Activated CD4-positive, alpha-beta memory T cell treated with anti-CD3 and anti-CD28 coated beads, Interleukin-2, amount 10 ng/mL, durations not matched to agents 7 days and 5 days (primary cell): ENCODE measurements at regions not wholly inside any gene's neighbourhood (a gene's known extent, or its start where the extent isn't known, plus 50 kb on each side); places are given as distances from the start of the nearest gene placed in this dataset.

ENCODE experiments used
- CTCF ChIA-PET: fragments of 350-600 bp; sonication (Branson Sonifier 250); formaldehyde crosslinking; loops from one replicate; lab custom pipeline; 2021; ENCODE audit warnings: antibody characterized with exemption, inconsistent platforms; lab: Charles Lee
- POLR2A ChIA-PET: fragments of 350-600 bp; sonication (Branson Sonifier 250); formaldehyde crosslinking; loops from one replicate; lab custom pipeline; 2021; ENCODE audit warnings: antibody characterized with exemption; lab: Charles Lee
- DNase-seq: peaks from one replicate; pipeline ENCODE4 v3.0.0-alpha.2; 2020
- H3K27ac Mint-ChIP-seq: one replicate; pipeline ENCODE4 v1.8.0; 2021; ENCODE audit warnings: mild to moderate bottlenecking, mixed read lengths
- H3K27me3 Mint-ChIP-seq: one replicate; pipeline ENCODE4 v1.8.0; 2021; ENCODE audit warnings: mixed read lengths
- H3K36me3 Mint-ChIP-seq: one replicate; pipeline ENCODE4 v1.8.0; 2021; ENCODE audit warnings: low read depth, mixed read lengths
- H3K4me1 Mint-ChIP-seq: one replicate; pipeline ENCODE4 v1.8.0; 2021; ENCODE audit warnings: mixed read lengths
- H3K4me3 Mint-ChIP-seq: one replicate; pipeline ENCODE4 v1.8.0; 2021; ENCODE audit warnings: mild to moderate bottlenecking, mixed read lengths
- H3K9me3 Mint-ChIP-seq: one replicate; pipeline ENCODE4 v1.8.0; 2021; ENCODE audit warnings: mixed read lengths

DNA sequence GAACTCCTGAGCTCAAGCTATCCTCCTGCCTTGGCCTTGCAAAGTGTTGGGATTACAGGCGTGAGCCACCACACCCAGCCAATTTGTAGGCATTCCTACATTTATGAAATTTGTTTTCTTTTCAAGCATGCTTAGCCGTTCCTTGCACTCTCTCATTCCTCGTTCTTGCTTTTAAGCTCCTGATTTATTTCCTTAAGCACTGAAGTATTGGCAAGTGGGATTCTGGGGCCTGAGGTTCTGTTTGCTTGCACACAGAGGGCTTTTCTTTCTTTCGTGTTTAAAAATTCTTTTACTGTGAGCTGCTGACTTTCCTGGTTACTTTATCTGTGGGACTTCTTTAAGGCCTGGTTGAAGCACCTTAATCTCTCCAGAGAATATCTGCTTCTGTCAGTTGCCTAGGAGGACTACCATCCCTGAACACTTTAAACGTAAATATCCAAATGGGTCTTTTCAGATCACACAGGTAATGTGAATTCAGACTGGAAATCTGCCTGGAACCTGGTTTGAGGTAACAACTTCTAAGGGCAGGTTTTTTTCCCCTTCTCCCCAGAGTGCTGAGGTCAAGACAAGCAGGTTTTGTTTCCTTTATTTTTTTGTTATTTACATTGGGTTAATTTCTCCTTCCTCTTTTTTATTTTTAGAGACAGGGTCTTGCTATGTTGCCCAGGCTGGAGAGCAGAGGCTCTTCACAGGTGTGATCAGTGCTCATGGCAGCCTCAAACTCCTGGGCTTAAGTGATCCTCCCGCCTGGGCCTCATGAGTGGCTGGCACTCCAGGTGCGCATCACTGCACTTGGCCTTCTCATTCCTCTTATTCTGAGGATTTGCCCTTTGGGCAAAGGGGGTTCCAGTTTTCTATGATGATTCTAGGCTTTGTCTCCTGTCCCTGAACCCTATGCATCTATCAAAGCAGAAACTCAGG, 102.9 kb downstream of the PFKFB3 start:
- Mint-ChIP-seq H3K4me3 (no peak overlapping the region), H3K27me3 (no peaks in the 10 kb centered on the region), H3K36me3 (peaks cover 22% of the 10 kb centered on the region), H3K9me3 (peaks cover 2% of the 10 kb centered on the region), H3K4me1 (peaks cover 6% of the 10 kb centered on the region), H3K27ac (no peak overlapping the region)
- ChIA-PET CTCF (no interaction called here), POLR2A (no interaction called here)
- DNase-seq: no peak

- POLR2A ChIA-PET: no interaction called here
- peaks cover 18% of the 10 kb centered on the region for H3K36me3 Mint-ChIP-seq
- H3K27ac Mint-ChIP-seq: no peak overlapping the region
- no peak for DNase-seq
- no peak overlapping the region for H3K4me3 Mint-ChIP-seq
- peaks cover 2% of the 10 kb centered on the region for H3K9me3 Mint-ChIP-seq
- CTCF ChIA-PET: no interaction called here
- no peaks in the 10 kb centered on the region for H3K27me3 Mint-ChIP-seq
- peaks cover 7% of the 10 kb centered on the region for H3K4me1 Mint-ChIP-seq
Measured at GRCh38 chr10:6306917-6307316, 104.2 kb downstream of the PFKFB3 start.

- H3K27ac Mint-ChIP-seq: no peak overlapping the region
- no peak for DNase-seq
- H3K27me3 Mint-ChIP-seq: peaks cover 3% of the 10 kb centered on the region
- peaks cover 7% of the 10 kb centered on the region for H3K4me1 Mint-ChIP-seq
- no peak overlapping the region for H3K4me3 Mint-ChIP-seq
- peaks cover 13% of the 10 kb centered on the region for H3K36me3 Mint-ChIP-seq
- peaks cover 2% of the 10 kb centered on the region for H3K9me3 Mint-ChIP-seq
- CTCF ChIA-PET: interaction anchor here (0.7 kb wide), 1 partner anchor 92 kb away, joined by 3 read pairs; no protein-coding TSS in a partner anchor
- POLR2A ChIA-PET: no interaction called here
Measured at GRCh38 chr10:6309816-6310215, 107.1 kb downstream of the PFKFB3 start.

DNA sequence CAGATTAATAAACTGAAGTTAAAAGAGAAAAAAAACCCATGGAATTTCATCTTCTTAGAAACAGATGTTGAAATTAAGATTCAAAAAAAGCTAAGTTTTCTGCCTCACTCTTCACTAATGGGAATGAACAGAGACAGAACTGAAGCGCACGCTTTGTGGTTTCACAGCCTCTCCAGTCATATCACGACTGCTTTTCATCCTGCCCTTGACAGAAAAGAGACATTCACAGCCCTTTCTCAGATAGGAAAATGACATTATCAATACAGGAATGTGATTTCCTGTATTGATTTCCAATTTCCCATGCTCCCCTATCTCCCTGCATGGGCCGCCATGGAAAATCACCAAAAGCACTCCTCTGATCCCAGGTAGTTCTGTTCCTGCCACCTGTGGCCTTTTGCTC, 108.2 kb downstream of the PFKFB3 start:
- peaks cover 9% of the 10 kb centered on the region for H3K36me3 Mint-ChIP-seq
- CTCF ChIA-PET: no interaction called here
- H3K27me3 Mint-ChIP-seq: peaks cover 3% of the 10 kb centered on the region
- H3K27ac Mint-ChIP-seq: no peak overlapping the region
- peaks cover 7% of the 10 kb centered on the region for H3K4me1 Mint-ChIP-seq
- no peak overlapping the region for H3K4me3 Mint-ChIP-seq
- DNase-seq: no peak
- H3K9me3 Mint-ChIP-seq: peaks cover 2% of the 10 kb centered on the region
- POLR2A ChIA-PET: interaction anchor here (0.9 kb wide), 1 partner anchor 36 kb away, joined by 3 read pairs; no protein-coding TSS in a partner anchor

DNA sequence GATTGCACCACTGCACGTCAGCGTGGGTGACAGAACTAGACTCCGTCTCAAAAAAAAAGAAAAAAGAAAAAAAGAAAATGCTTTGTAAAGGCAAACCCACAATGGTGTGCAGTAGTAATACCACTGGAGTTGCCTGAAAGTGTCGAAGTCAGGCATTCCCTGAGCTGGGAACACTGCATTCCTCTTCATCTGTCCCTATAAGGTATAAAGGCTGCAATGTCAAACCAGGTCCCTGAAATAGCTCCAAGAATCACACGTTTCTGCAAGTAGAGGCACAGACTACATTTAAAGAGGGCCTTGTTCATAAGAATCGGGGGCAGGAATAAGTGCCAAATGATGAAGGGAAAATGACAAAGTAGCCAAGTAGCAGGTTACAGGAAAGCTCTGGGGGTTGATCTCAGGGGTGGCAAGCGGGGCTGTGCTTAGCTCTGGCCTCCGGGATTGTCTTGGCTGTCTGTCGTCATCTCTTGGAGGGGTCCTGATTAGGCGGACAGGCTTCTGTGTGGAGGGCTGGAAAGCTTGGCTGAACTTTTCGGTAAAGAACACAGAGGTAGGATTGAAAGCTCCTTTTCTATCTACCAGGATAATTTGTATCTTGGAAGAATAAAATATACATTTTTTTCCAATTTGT, 109.1 kb downstream of the PFKFB3 start:
- peaks cover 2% of the 10 kb centered on the region for H3K9me3 Mint-ChIP-seq
- H3K4me3 Mint-ChIP-seq: no peak overlapping the region
- DNase-seq: no peak
- peaks cover 3% of the 10 kb centered on the region for H3K27me3 Mint-ChIP-seq
- ChIA-PET POLR2A (interaction anchor here (0.9 kb wide), 1 partner anchor 36 kb away, joined by 3 read pairs; no protein-coding TSS in a partner anchor), CTCF (interaction anchor here (0.7 to 1.0 kb wide), 2 partner anchors 90 to 94 kb away, joined by 3 to 5 read pairs; no protein-coding TSS in a partner anchor)
- peaks cover 4% of the 10 kb centered on the region for H3K36me3 Mint-ChIP-seq
- peaks cover 7% of the 10 kb centered on the region for H3K4me1 Mint-ChIP-seq
- no peak overlapping the region for H3K27ac Mint-ChIP-seq

GRCh38 chr10:6312636-6313035, 109.9 kb downstream of the PFKFB3 start:
- Mint-ChIP-seq H3K36me3 (peaks cover 2% of the 10 kb centered on the region), H3K9me3 (peaks cover 2% of the 10 kb centered on the region), H3K4me3 (no peak overlapping the region), H3K27ac (no peak overlapping the region), H3K27me3 (peaks cover 3% of the 10 kb centered on the region), H3K4me1 (peaks cover 7% of the 10 kb centered on the region)
- CTCF ChIA-PET: interaction anchor here (0.7 to 1.3 kb wide), 3 partner anchors 12 to 93 kb away, joined by 3 to 5 read pairs (median 4); no protein-coding TSS in a partner anchor
- POLR2A ChIA-PET: no interaction called here
- no peak for DNase-seq

DNA sequence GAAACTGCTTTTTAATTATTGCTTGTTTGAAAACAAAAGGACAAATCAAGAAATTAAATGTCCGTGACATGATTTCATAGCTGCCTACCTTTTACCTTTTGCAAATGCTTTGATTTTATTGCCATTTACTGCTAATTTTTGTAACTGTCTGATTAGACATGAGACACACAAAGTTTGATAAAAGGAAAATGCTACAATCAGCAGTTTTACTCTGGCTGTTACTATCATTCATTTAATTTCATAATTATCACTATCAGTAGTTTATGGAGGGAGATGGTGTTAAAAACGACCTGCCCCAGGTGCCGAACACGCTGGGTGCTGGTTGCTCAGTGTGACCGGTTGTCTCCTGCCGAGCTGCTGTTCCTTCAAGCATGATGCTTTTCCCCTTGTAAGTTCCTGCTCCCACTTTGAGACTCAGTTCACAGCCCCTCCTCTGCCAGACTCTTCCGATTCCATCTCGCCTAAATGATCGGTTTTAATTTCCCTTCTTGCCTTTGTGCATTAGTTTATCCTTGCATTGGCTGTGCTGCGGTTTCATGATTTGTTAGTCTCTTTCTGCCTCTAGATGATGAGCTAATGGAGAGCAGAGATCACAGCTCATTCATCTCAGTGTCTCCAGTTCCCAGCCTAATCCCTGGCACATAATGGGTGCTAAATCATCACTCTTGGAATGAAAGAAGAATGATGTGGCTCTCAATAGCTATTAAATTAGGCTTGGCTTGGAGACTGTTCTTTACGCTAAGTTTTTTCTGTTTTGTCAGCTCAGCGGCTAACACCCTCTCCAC, 110.6 kb downstream of the PFKFB3 start:
- peaks cover 2% of the 10 kb centered on the region for H3K9me3 Mint-ChIP-seq
- H3K27me3 Mint-ChIP-seq: peaks cover 3% of the 10 kb centered on the region
- no peak overlapping the region for H3K4me3 Mint-ChIP-seq
- ChIA-PET CTCF (interaction anchor here (0.6 to 1.3 kb wide), 2 partner anchors 12 to 105 kb away, joined by 3 to 4 read pairs; no protein-coding TSS in a partner anchor), POLR2A (no interaction called here)
- no peak overlapping the region for H3K27ac Mint-ChIP-seq
- H3K36me3 Mint-ChIP-seq: peaks cover 2% of the 10 kb centered on the region
- peaks cover 7% of the 10 kb centered on the region for H3K4me1 Mint-ChIP-seq
- DNase-seq: no peak

GRCh38 chr10:6314620-6315205, 112.0 kb downstream of the PFKFB3 start:
- CTCF ChIA-PET: no interaction called here
- Mint-ChIP-seq H3K4me1 (peaks cover 7% of the 10 kb centered on the region), H3K9me3 (peaks cover 2% of the 10 kb centered on the region), H3K27me3 (peaks cover 3% of the 10 kb centered on the region), H3K27ac (no peak overlapping the region), H3K36me3 (peaks cover 7% of the 10 kb centered on the region), H3K4me3 (no peak overlapping the region)
- POLR2A ChIA-PET: no interaction called here
- no peak for DNase-seq

DNA sequence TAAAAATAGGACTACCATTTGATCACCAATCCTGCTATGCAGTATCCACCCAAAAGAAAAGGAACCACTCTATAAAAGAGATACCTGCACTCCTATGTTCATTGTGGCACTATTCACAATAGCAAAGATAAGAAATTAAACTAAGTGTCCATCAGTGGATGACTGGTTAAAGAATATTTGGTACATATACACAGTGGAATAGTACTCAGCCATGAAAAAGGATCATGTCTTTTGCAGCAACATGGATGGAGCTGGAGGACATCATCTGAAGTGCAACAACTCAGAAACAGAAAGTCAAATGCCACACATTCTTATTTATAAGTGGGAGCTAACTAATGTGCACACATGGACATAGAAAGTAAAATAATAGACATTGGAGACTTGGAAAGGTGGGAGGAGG, 116.4 kb downstream of the PFKFB3 start:
- H3K4me3 Mint-ChIP-seq: no peak overlapping the region
- CTCF ChIA-PET: no interaction called here
- H3K27ac Mint-ChIP-seq: no peak overlapping the region
- H3K36me3 Mint-ChIP-seq: peaks cover 7% of the 10 kb centered on the region
- POLR2A ChIA-PET: no interaction called here
- DNase-seq: no peak
- H3K9me3 Mint-ChIP-seq: peaks cover 2% of the 10 kb centered on the region
- no peaks in the 10 kb centered on the region for H3K27me3 Mint-ChIP-seq
- no peaks in the 10 kb centered on the region for H3K4me1 Mint-ChIP-seq

DNA sequence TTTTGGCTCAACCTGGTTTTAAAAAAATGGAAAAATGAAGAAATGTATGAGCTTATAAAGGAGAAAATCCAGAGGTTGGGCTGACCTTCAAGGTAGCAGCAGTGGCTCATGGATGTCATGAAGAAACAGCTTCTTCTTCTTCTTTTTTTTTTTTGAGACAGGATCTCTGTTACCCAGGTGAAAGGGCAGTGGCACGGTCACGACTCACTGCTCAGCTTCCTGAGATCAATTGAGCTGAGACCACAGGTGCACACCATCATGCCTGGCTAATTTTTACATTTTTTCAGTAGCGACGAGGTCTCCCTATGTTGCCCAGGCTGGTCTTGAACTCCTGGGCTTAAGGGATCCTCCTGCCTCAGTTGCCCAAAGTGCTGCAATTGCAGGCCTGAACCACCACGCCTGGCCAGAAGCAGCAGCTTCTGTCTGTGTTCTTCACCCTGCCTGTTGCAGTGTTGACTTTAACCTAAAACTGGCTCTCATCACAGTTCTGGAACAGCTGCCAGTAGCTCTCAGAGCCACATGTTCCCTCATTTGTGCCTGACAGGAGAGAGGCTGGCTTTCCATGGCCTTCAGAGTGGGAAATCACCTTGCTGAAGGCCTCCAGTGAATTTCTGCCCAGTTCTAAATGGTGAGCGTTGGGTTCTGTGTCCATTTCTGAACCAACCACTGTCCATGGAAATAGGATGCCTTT, 117.7 kb downstream of the PFKFB3 start:
- no peak for DNase-seq
- ChIA-PET CTCF (no interaction called here), POLR2A (interaction anchor here (0.6 kb wide), 1 partner anchor 507 kb away, joined by 3 read pairs; the partner anchor contains the start of gene GDI2)
- Mint-ChIP-seq H3K4me3 (no peak overlapping the region), H3K27ac (no peak overlapping the region), H3K27me3 (no peaks in the 10 kb centered on the region), H3K9me3 (peaks cover 2% of the 10 kb centered on the region), H3K4me1 (no peaks in the 10 kb centered on the region), H3K36me3 (peaks cover 7% of the 10 kb centered on the region)

- no peak overlapping the region for H3K27ac Mint-ChIP-seq
- H3K27me3 Mint-ChIP-seq: no peaks in the 10 kb centered on the region
- H3K4me3 Mint-ChIP-seq: no peak overlapping the region
- H3K9me3 Mint-ChIP-seq: peaks cover 2% of the 10 kb centered on the region
- ChIA-PET POLR2A (no interaction called here), CTCF (no interaction called here)
- no peak for DNase-seq
- no peaks in the 10 kb centered on the region for H3K4me1 Mint-ChIP-seq
- peaks cover 7% of the 10 kb centered on the region for H3K36me3 Mint-ChIP-seq
Measured at GRCh38 chr10:6321880-6322279, 119.1 kb downstream of the PFKFB3 start.

DNA sequence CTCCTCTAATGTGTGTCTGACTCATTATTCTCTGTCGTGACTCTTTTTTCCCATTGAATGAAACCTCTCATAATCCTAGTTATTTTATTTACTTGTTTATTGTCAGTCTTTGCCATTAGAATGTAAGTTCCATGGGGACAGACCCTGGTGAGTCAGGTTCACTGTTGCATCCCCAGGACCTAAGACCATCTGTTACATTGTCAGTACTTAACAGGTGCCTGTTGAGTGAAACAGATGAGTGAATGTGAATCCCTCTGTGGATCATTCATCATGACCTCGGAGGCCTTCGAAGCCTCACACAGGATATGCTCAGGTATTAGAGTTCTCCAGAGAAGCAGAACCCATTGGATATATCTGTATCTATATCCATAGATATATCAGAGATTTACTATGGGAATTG, 120.1 kb downstream of the PFKFB3 start:
- DNase-seq: no peak
- ChIA-PET CTCF (no interaction called here), POLR2A (no interaction called here)
- Mint-ChIP-seq H3K27ac (no peak overlapping the region), H3K9me3 (no peaks in the 10 kb centered on the region), H3K4me1 (no peaks in the 10 kb centered on the region), H3K36me3 (peaks cover 4% of the 10 kb centered on the region), H3K4me3 (no peak overlapping the region), H3K27me3 (no peaks in the 10 kb centered on the region)
